ENCODE measurements at regions not wholly inside any gene's neighbourhood (a gene's known extent, or its start where the extent isn't known, plus 50 kb on each side); places are given as distances from the start of the nearest gene placed in this dataset.

DNA sequence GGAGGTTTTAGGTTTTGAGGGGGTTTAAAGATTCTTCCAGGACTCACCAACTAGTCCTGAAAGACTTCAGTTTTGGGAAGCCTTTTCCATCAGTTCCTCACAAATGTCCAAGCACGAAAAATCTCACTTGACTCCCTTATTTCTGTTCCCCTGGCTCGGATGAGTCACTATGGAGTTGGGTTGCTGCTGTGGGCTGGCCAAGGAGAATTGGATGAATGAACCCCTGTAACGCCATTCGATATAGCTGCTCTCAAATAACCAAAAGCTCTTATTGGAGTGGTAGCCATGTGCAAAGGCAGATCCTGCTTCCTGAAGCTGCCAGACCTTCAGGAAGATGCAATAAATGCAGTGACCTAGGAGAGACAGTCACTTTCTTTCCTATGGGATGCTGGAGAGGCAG is 417.0 kb downstream of the ZNF521 start:
- TF ChIP-seq SIN3A (IDR thresholded peaks at IDR 0.05; ENCODE audit: borderline replicate concordance, insufficient read depth, low read length) (no peak), REST (IDR thresholded peaks at IDR 0.05; ENCODE audit: insufficient read depth in 1 of 2, low read depth in 2 of 2, low read length in 2 of 2) (no peak), TAF1 (IDR thresholded peaks at IDR 0.05; ENCODE audit: borderline replicate concordance, insufficient read depth, low read length) (no peak), FOXP2 (optimal IDR thresholded peaks at IDR 0.05; ENCODE audit: borderline replicate concordance, extremely low read depth, extremely low read length, insufficient read depth) (no peak), POLR2AphosphoS5 (IDR thresholded peaks at IDR 0.05; ENCODE audit: low read depth, low read length) (no peak)

DNA sequence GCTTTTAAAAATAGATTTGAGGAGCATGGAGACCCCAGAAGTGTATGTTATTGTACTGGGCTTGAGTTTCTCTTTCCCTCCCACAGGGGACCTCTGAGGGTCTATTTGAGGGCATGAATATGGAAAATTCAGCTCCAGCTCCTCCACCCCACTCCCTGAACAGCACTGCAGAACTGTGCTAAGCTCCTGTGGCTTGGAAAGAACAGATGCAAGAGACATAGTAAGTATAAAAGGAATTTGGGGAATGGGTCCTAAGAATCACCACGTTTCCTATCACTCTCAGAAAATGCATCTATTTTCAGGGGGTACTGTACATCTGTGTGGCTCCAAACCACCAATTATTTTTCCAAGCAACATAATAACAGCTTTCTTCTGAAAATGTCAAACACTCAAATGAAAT is 416.1 kb downstream of the ZNF521 start:
- TF ChIP-seq SIN3A (IDR thresholded peaks at IDR 0.05; ENCODE audit: borderline replicate concordance, insufficient read depth, low read length) = no peak
- TF ChIP-seq FOXP2 (optimal IDR thresholded peaks at IDR 0.05; ENCODE audit: borderline replicate concordance, extremely low read depth, extremely low read length, insufficient read depth) = no peak
- TF ChIP-seq REST (IDR thresholded peaks at IDR 0.05; ENCODE audit: insufficient read depth in 1 of 2, low read depth in 2 of 2, low read length in 2 of 2) = no peak
- no peak for TF ChIP-seq POLR2AphosphoS5 (IDR thresholded peaks at IDR 0.05; ENCODE audit: low read depth, low read length)
- TF ChIP-seq TAF1 (IDR thresholded peaks at IDR 0.05; ENCODE audit: borderline replicate concordance, insufficient read depth, low read length) = no peak

DNA sequence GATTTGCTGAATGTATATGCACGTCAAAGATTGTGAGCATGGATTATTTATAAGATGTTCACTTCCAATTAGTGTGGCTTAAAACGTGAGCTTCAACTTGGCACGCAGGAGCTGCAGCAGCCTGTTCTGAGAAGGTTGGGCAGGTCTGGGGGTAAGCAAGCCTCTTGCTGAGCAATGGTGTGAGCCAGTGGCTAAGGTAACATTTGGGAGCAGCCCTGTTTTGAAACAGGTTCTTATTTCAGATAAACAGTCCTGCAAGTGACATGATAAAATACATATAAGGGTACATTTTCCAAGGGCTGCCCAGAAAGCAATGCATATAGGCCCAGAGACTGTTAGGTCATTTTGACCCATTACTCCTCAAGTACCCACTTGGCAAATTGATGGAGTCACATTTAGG is 415.3 kb downstream of the ZNF521 start:
- TF ChIP-seq REST (IDR thresholded peaks at IDR 0.05; ENCODE audit: insufficient read depth in 1 of 2, low read depth in 2 of 2, low read length in 2 of 2) (no peak), POLR2AphosphoS5 (IDR thresholded peaks at IDR 0.05; ENCODE audit: low read depth, low read length) (no peak), FOXP2 (optimal IDR thresholded peaks at IDR 0.05; ENCODE audit: borderline replicate concordance, extremely low read depth, extremely low read length, insufficient read depth) (no peak), SIN3A (IDR thresholded peaks at IDR 0.05; ENCODE audit: borderline replicate concordance, insufficient read depth, low read length) (no peak)

DNA sequence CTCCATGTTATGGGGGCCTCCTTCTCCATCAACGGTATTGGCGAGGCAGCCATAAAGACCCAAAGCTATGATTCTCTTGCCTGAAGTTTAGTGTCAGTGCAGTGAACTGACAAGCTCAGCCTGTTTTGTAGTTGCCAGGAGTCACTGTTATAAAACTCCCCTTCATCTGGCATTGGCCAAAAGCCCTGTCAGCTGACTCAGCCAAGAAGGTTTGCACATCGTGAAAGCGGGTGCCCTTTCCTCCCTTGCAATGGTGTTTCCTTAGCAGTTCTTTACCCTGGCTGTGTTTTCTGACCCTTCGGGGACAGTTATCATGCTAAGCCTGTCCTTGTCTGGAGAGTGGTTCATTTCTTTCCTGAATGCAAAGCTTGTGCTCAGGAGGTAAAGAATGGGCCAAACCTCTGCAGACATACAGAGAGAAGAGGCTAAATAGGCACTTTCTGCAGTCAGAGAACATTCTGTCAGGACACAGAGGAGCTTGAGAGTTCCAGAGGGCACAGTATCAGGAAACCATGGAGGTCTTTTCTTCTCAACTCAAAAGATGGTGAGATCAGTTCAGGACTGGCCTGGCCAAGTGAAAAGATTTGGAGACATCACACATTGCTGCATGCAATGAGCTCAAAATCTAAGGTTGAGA is 414.2 kb downstream of the ZNF521 start:
- no peak for TF ChIP-seq FOXP2 (optimal IDR thresholded peaks at IDR 0.05; ENCODE audit: borderline replicate concordance, extremely low read depth, extremely low read length, insufficient read depth)
- no peak for TF ChIP-seq SIN3A (IDR thresholded peaks at IDR 0.05; ENCODE audit: borderline replicate concordance, insufficient read depth, low read length)
- TF ChIP-seq REST (IDR thresholded peaks at IDR 0.05; ENCODE audit: insufficient read depth in 1 of 2, low read depth in 2 of 2, low read length in 2 of 2) = no peak
- no peak for TF ChIP-seq TAF1 (IDR thresholded peaks at IDR 0.05; ENCODE audit: borderline replicate concordance, insufficient read depth, low read length)
- no peak for TF ChIP-seq POLR2AphosphoS5 (IDR thresholded peaks at IDR 0.05; ENCODE audit: low read depth, low read length)

- TF ChIP-seq SIN3A (IDR thresholded peaks at IDR 0.05; ENCODE audit: borderline replicate concordance, insufficient read depth, low read length) (no peak), TAF1 (IDR thresholded peaks at IDR 0.05; ENCODE audit: borderline replicate concordance, insufficient read depth, low read length) (no peak), FOXP2 (optimal IDR thresholded peaks at IDR 0.05; ENCODE audit: borderline replicate concordance, extremely low read depth, extremely low read length, insufficient read depth) (no peak), POLR2AphosphoS5 (IDR thresholded peaks at IDR 0.05; ENCODE audit: low read depth, low read length) (no peak), REST (IDR thresholded peaks at IDR 0.05; ENCODE audit: insufficient read depth in 1 of 2, low read depth in 2 of 2, low read length in 2 of 2) (no peak)
Measured at GRCh38 chr18:24940416-24940815, 411.6 kb downstream of the ZNF521 start.
